ENCODE measurements at regions not wholly inside any gene's neighbourhood (a gene's known extent, or its start where the extent isn't known, plus 50 kb on each side); places are given as distances from the start of the nearest gene placed in this dataset.

DNA sequence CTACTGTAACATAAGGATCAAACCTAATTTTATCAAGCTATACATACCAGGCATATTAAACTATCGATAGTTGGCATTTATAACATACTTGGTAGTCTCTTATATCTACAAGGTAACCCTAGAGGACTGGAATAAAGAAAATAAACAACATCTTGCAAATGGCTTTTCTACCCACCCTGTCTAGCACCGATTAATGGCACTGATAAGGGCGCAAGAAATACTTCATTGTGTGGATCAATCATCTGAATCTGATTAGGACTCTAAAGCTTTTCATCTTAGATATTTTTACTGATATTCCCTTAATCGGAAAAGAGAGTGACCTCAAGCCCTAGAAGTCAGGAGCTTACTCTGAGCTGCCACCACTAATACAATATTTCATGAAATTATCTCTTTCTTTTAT, 1461.7 kb upstream of the PIK3C3 start:
- H3K4me3 ChIP-seq (ENCODE audit: low read length) = no peak overlapping the region
- 65% methylated on average over 3 of the region's 4 CpGs for whole genome bisulfite sequencing (ENCODE audit: insufficient coverage)
- H3K27me3 ChIP-seq (ENCODE audit: control insufficient read depth, insufficient read depth, low read length) = no peaks in the 10 kb centered on the region
- Mint-ChIP-seq H3K4me1 (no peaks in the 10 kb centered on the region), H3K4me3 (no peak overlapping the region), H3K36me3 (no peaks in the 10 kb centered on the region), H3K27me3 (ENCODE audit: low read depth in 2 of 2) (no peaks in the 10 kb centered on the region), H3K27ac (no peak overlapping the region), H3K9me3 (peaks cover 15 to 31% of the 10 kb centered on the region in 2 donors)
- H3K4me1 ChIP-seq (ENCODE audit: control insufficient read depth, insufficient read depth, low read length) = no peaks in the 10 kb centered on the region
- TF ChIP-seq, protein P1, sequence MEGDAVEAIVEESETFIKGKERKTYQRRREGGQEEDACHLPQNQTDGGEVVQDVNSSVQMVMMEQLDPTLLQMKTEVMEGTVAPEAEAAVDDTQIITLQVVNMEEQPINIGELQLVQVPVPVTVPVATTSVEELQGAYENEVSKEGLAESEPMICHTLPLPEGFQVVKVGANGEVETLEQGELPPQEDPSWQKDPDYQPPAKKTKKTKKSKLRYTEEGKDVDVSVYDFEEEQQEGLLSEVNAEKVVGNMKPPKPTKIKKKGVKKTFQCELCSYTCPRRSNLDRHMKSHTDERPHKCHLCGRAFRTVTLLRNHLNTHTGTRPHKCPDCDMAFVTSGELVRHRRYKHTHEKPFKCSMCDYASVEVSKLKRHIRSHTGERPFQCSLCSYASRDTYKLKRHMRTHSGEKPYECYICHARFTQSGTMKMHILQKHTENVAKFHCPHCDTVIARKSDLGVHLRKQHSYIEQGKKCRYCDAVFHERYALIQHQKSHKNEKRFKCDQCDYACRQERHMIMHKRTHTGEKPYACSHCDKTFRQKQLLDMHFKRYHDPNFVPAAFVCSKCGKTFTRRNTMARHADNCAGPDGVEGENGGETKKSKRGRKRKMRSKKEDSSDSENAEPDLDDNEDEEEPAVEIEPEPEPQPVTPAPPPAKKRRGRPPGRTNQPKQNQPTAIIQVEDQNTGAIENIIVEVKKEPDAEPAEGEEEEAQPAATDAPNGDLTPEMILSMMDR (IDR thresholded peaks at IDR 0.05) = no peak
- no peaks in the 10 kb centered on the region for H3K36me3 ChIP-seq (ENCODE audit: control insufficient read depth, insufficient read depth, low read length)
- ATAC-seq = no peak
- DNase-seq = no peak
- H3K9me3 ChIP-seq (ENCODE audit: control insufficient read depth, insufficient read depth, low read length) = no peaks in the 10 kb centered on the region
- intact Hi-C loops (cut with micrococcal nuclease) = no loop called here
- no peak overlapping the region for H3K27ac ChIP-seq (ENCODE audit: low read length)

DNA sequence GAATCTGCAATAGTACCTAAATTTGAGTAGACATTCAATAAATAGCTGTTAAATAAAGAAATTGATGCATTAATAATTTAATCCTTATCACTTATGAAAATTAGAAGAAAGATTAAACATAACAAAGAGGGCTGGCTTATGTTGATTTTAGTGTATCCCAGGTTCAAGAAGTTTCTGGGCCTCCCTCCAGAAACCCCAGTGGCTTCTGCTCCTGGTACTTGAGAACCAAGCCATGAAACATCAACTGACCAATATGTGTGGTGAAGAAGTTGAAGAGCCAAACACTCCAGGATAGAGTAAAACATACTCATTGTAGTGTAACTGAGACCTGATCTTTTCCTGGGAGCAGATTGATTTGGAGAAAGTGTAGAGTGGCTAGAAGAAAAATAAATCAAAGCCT, 1465.7 kb upstream of the PIK3C3 start:
- peaks cover 9 to 22% of the 10 kb centered on the region in 2 donors for H3K9me3 Mint-ChIP-seq
- no peaks in the 10 kb centered on the region for H3K36me3 ChIP-seq (ENCODE audit: control insufficient read depth, insufficient read depth, low read length)
- no peak overlapping the region for H3K4me3 Mint-ChIP-seq
- ATAC-seq = no peak
- intact Hi-C loops (cut with micrococcal nuclease) = no loop called here
- TF ChIP-seq, protein P1 (IDR thresholded peaks at IDR 0.05) = no peak
- no peak overlapping the region for H3K27ac Mint-ChIP-seq
- no peaks in the 10 kb centered on the region for H3K36me3 Mint-ChIP-seq
- DNase-seq = no peak
- H3K4me1 Mint-ChIP-seq = no peaks in the 10 kb centered on the region
- no peaks in the 10 kb centered on the region for H3K27me3 ChIP-seq (ENCODE audit: control insufficient read depth, insufficient read depth, low read length)
- no peaks in the 10 kb centered on the region for H3K4me1 ChIP-seq (ENCODE audit: control insufficient read depth, insufficient read depth, low read length)
- H3K27ac ChIP-seq (ENCODE audit: low read length) = no peak overlapping the region
- no peaks in the 10 kb centered on the region for H3K27me3 Mint-ChIP-seq (ENCODE audit: low read depth in 2 of 2)
- no peak overlapping the region for H3K4me3 ChIP-seq (ENCODE audit: low read length)
- no peaks in the 10 kb centered on the region for H3K9me3 ChIP-seq (ENCODE audit: control insufficient read depth, insufficient read depth, low read length)

DNA sequence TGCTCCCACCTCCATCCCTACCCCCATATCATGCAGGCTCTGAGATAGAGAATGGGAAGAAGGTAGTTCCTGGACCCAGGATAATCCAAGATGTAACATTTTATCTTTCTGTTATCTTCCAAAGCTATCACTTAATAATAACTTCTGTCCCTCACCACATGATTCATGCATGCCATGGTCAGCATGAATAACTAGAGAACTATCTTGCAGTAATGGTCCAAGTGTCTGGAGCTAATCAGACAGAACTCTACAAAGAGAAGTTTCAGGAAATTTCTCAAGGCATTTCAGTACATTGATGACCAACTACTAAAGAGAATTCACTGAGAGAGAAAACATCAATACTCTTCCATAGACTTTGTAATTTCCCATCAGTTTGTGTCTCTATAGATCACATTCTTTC, 1469.7 kb upstream of the PIK3C3 start:
- ATAC-seq = no peak
- intact Hi-C loops (cut with micrococcal nuclease) = no loop called here

More for the DNA sequence above, 1469.7 kb upstream of the PIK3C3 start:
- H3K4me3 ChIP-seq (ENCODE audit: low read length) = no peak overlapping the region
- no peaks in the 10 kb centered on the region for H3K9me3 ChIP-seq (ENCODE audit: control insufficient read depth, insufficient read depth, low read length)
- H3K4me1 Mint-ChIP-seq = no peaks in the 10 kb centered on the region
- no peak overlapping the region for H3K27ac Mint-ChIP-seq
- no peaks in the 10 kb centered on the region for H3K27me3 ChIP-seq (ENCODE audit: control insufficient read depth, insufficient read depth, low read length)
- H3K36me3 ChIP-seq (ENCODE audit: control insufficient read depth, insufficient read depth, low read length) = no peaks in the 10 kb centered on the region
- H3K9me3 Mint-ChIP-seq = peaks cover 11 to 23% of the 10 kb centered on the region in 2 donors
- H3K4me1 ChIP-seq (ENCODE audit: control insufficient read depth, insufficient read depth, low read length) = no peaks in the 10 kb centered on the region
- no peaks in the 10 kb centered on the region for H3K36me3 Mint-ChIP-seq
- no peak overlapping the region for H3K27ac ChIP-seq (ENCODE audit: low read length)
- H3K4me3 Mint-ChIP-seq = no peak overlapping the region
- TF ChIP-seq, protein P1 (IDR thresholded peaks at IDR 0.05) = no peak
- DNase-seq = no peak
- H3K27me3 Mint-ChIP-seq (ENCODE audit: low read depth in 2 of 2) = no peaks in the 10 kb centered on the region
